ENCODE measurements at regions not wholly inside any gene's neighbourhood (a gene's known extent, or its start where the extent isn't known, plus 50 kb on each side); places are given as distances from the start of the nearest gene placed in this dataset.

DNA sequence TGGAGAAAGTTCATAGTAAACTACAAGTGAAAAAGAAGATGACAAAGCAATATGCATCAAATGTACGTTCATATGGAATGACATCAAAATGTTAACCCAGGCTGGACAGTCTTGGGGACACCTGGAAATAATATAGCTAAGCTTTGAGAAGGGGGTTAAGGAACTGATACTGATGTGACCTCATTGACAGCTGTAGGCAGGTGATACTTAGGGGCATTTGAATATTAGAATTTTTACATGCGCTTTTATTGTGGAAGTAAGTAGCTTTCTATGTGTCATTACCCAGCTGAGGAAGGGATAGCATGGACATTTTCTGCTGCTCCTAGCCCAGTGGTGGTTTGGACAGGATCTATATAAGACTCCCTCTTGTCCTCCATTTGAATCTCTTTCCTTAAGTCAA is 299.7 kb downstream of the CWC27 start:
- Histone ChIP-seq H3K27me3 (ENCODE audit: low read depth) (no peaks in the 10 kb centered on the region; the same call in 1 of the 2 replicates), H3K36me3 (replicated peaks) (no peaks in the 10 kb centered on the region), H3K4me1 (no peaks in the 10 kb centered on the region), H3K4me3 (no peak overlapping the region), H3K9me3 (no peaks in the 10 kb centered on the region)
- no peak for DNase-seq (ENCODE audit: low spot score in 2 of 2)
- in situ Hi-C loops (cut with MboI; ENCODE audit: low sequenced_read_pairs) = no loop called here

- no peak for DNase-seq (ENCODE audit: low spot score in 2 of 2)
- no peaks in the 10 kb centered on the region for H3K4me1 ChIP-seq
- in situ Hi-C loops (cut with MboI; ENCODE audit: low sequenced_read_pairs) = no loop called here
- no peak overlapping the region for H3K4me3 ChIP-seq
- H3K36me3 ChIP-seq (replicated peaks) = no peaks in the 10 kb centered on the region
- H3K27me3 ChIP-seq (ENCODE audit: low read depth) = no peaks in the 10 kb centered on the region; the same call in 1 of the 2 replicates
- H3K9me3 ChIP-seq = no peaks in the 10 kb centered on the region
These were observed 301.3 kb downstream of the CWC27 start for GRCh38 chr5:65070026-65070425.

DNA sequence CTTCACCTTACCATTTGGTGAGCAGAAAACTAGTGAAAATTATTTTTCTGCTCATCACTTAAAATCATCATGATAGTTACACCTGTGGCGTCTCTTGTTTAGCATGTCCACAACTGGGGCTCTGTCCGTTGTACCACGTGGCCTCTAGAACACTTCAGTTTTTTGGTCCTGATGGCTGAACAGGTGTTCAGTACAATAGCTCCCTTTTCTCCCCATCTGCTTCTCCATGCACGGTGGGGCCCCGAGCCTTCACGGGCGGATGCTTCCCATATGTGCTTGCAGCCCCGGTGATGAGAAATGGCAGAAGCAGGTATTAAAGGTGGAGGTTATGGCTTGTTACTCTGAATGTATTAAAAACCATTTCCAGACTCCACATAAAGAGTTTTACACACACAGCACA is 304.1 kb downstream of the CWC27 start:
- Histone ChIP-seq H3K27me3 (ENCODE audit: low read depth) (no peaks in the 10 kb centered on the region), H3K9me3 (no peaks in the 10 kb centered on the region), H3K4me3 (no peak overlapping the region), H3K4me1 (no peaks in the 10 kb centered on the region), H3K36me3 (replicated peaks) (no peaks in the 10 kb centered on the region)
- DNase-seq (ENCODE audit: low spot score in 2 of 2) = no peak
- in situ Hi-C loops (cut with MboI; ENCODE audit: low sequenced_read_pairs) = no loop called here

DNA sequence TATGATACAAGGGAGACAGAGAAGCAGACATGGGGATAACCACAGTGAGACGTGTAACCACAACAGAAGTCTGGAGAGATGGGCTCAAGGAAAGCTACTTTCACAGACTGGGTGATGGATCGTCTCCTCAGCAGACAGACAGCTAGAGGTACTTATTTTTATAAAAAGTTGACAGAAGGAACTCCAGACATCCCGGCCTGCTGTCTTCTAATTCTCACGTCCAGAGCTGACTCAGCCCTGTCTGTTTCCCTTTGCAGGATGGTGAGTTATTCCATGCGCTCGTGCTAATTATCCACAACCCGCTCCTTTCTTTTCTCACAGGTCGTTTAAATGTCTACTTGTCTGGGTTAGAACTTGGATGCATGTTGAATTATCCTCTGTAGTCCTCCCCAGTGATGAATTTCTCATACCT is 304.5 kb downstream of the CWC27 start:
- Histone ChIP-seq H3K9me3 (no peaks in the 10 kb centered on the region), H3K36me3 (replicated peaks) (no peaks in the 10 kb centered on the region), H3K4me1 (no peaks in the 10 kb centered on the region), H3K4me3 (no peak overlapping the region), H3K27me3 (ENCODE audit: low read depth) (no peaks in the 10 kb centered on the region; the same call in 1 of the 2 replicates)
- in situ Hi-C loops (cut with MboI; ENCODE audit: low sequenced_read_pairs) = no loop called here
- DNase-seq (ENCODE audit: low spot score in 2 of 2) = no peak

DNA sequence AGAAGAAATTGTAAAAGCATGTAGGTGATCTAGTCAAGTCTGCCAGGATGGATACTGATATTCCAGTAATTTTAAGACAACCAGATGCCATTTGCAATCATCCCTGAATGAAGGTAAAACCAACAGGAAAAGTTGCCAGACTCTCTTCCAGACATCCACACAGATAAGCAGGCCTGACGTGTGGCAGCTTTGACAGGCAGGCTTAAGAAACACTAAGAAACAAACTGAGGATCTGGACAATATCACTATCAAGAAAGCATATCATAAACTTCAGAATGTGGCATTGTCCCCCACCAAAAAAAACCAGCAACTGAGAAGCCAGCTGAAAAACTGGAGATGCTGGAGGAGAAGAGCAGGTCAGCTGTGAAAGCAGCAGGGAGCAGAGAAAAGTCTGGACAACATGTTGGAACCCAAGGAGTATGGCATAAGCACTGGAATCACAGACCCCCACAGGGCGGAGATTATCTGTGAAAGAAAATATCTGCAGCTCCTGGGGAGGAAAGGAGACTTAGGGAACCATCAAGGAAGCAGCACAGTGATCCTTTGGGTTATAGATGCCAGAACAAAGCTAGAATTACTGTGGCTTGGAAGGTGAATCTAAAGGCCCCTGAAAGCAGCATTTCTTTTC is 307.0 kb downstream of the CWC27 start:
- Histone ChIP-seq H3K36me3 (replicated peaks) (no peaks in the 10 kb centered on the region), H3K4me3 (no peak overlapping the region), H3K27me3 (ENCODE audit: low read depth) (peaks cover 2% of the 10 kb centered on the region; the same call in 1 of the 2 replicates), H3K9me3 (no peaks in the 10 kb centered on the region), H3K4me1 (no peaks in the 10 kb centered on the region)
- no peak for DNase-seq (ENCODE audit: low spot score in 2 of 2)
- in situ Hi-C loops (cut with MboI; ENCODE audit: low sequenced_read_pairs) = loop anchor here (25.0 kb wide), 1 partner anchor 412 kb away; the partner anchor contains the start of gene ADAMTS6

DNA sequence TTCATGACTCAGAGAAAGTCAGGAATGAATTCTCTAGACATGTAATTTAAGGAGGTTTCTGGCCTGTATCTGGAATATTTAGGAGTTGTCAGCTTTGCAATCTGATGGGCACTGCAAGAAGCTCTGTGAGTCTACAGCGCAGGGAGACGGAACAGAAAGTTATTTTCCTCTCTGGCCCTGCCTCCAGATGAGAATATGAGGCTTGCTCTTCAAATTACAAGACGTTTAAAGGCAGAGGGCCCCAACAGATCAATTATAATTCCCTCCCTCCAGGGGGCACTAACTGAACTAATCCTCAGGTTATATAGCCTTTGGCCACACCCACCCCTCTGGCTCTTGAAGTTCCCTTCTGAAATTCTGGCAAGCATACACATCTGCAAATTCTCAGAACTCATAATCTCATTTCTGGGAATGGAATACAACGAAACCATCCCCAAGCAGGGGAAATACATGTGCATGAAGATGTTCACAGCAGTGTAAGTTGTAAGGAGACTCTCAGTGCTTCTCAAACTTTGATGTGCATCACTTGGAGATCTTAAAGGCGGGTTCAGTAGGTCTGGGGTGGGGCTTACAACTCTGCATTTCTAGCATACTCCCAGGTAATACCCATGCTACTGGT is 307.6 kb downstream of the CWC27 start:
- in situ Hi-C loops (cut with MboI; ENCODE audit: low sequenced_read_pairs) = loop anchor here (25.0 kb wide), 1 partner anchor 411 kb away; the partner anchor contains the start of gene ADAMTS6
- Histone ChIP-seq H3K4me1 (no peaks in the 10 kb centered on the region), H3K4me3 (no peak overlapping the region), H3K36me3 (replicated peaks) (no peaks in the 10 kb centered on the region), H3K27me3 (ENCODE audit: low read depth) (peaks cover 2% of the 10 kb centered on the region; the same call in 1 of the 2 replicates), H3K9me3 (no peaks in the 10 kb centered on the region)
- peak; percentile 74 to 75 for DNase-seq (ENCODE audit: low spot score in 2 of 2)

- H3K27me3 ChIP-seq (ENCODE audit: low read depth) = peaks cover 2% of the 10 kb centered on the region; the same call in 1 of the 2 replicates
- H3K36me3 ChIP-seq (replicated peaks) = no peaks in the 10 kb centered on the region
- H3K4me3 ChIP-seq = no peak overlapping the region
- H3K9me3 ChIP-seq = no peaks in the 10 kb centered on the region
- DNase-seq (ENCODE audit: low spot score in 2 of 2) = no peak
- no peaks in the 10 kb centered on the region for H3K4me1 ChIP-seq
- in situ Hi-C loops (cut with MboI; ENCODE audit: low sequenced_read_pairs) = loop anchor here (25.0 kb wide), 1 partner anchor 410 kb away; the partner anchor contains the start of gene ADAMTS6
These were observed 308.9 kb downstream of the CWC27 start for GRCh38 chr5:65077653-65078052.

DNA sequence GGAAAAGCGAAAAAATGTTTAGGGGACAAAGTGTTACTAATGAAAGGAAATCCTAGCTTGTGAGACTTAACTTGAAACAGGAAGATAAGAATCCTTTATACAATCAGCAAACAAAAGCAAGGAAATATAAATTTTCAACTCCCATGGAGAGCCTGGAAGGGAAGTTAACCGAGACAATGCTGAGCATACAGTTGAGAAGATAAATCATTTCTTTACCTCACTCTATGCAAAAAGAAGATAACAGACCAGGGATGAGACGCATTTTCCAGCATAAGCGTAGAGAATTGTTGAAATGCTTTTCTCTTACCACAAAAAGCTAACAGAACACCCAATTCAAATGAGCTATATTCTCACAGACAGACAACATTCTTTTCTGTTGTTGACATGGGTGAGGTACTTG is 309.6 kb downstream of the CWC27 start:
- in situ Hi-C loops (cut with MboI; ENCODE audit: low sequenced_read_pairs) = loop anchor here (25.0 kb wide), 1 partner anchor 409 kb away; the partner anchor contains the start of gene ADAMTS6
- H3K9me3 ChIP-seq = no peaks in the 10 kb centered on the region
- no peaks in the 10 kb centered on the region for H3K4me1 ChIP-seq
- H3K36me3 ChIP-seq (replicated peaks) = no peaks in the 10 kb centered on the region
- peaks cover 2% of the 10 kb centered on the region; the same call in 1 of the 2 replicates for H3K27me3 ChIP-seq (ENCODE audit: low read depth)
- no peak for DNase-seq (ENCODE audit: low spot score in 2 of 2)
- no peak overlapping the region for H3K4me3 ChIP-seq

DNA sequence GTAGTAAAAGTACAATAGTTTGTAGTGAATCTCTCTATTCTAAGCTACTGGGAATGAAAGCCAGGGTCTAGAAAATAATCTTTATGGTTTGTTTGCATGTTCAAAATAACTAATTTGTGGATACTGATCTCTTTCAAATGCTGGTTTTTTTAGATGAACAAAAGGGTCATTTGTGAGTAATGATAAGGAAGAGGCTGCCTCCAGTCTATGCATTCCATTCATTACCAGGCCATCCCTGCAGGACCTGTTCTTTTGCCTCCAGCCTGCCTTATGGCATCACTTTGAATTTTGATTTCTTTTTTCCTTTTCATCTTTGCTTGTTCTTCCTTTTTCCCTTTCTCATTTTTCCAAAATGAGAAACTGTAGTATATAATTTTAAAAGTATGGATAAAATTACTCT is 312.3 kb downstream of the CWC27 start:
- DNase-seq (ENCODE audit: low spot score in 2 of 2) = no peak
- in situ Hi-C loops (cut with MboI; ENCODE audit: low sequenced_read_pairs) = loop anchor here (25.0 kb wide), 1 partner anchor 406 kb away; the partner anchor contains the start of gene ADAMTS6
- Histone ChIP-seq H3K36me3 (replicated peaks) (no peaks in the 10 kb centered on the region), H3K4me3 (no peak overlapping the region), H3K4me1 (no peaks in the 10 kb centered on the region), H3K27me3 (ENCODE audit: low read depth) (peaks cover 2% of the 10 kb centered on the region; the same call in 1 of the 2 replicates), H3K9me3 (no peaks in the 10 kb centered on the region)

DNA sequence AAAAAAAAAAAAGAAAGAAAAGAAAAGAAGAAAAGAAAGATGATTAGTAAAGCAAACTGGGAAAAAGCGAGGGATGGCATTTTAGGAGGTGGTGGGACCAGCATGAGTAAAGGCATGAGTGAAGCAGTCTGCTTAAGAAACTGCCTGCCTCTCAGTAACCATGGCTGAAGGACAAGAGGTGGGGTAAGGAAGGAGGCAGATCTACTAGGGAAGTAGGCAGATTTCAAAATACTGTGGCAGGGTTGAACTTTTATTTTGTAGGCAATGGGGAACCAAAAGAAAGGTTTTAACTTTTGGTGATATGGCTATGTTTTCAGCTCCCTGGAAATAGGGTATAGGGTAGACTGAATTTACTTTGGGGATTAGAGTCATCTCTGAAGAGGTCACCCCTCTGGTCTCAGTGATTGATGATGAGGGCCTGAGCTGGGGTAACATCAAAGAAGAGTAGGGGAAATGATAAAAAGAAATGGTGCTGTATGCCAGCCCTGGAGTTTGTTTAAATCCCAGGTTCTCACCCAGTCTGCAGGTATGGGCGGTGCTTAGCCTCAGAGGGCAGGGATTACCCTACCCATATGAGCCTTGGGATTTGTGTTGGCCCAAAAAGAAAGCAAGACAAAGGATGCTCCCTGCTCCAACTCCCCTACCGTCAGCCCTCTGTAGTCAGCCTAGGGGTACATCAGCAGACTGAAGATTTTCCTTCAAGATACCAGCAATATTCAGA is 316.2 kb downstream of the CWC27 start:
- Histone ChIP-seq H3K36me3 (replicated peaks) (no peaks in the 10 kb centered on the region), H3K4me3 (no peak overlapping the region), H3K27me3 (ENCODE audit: low read depth) (no peaks in the 10 kb centered on the region), H3K4me1 (no peaks in the 10 kb centered on the region), H3K9me3 (no peaks in the 10 kb centered on the region)
- in situ Hi-C loops (cut with MboI; ENCODE audit: low sequenced_read_pairs) = loop anchor here (25.0 kb wide), 1 partner anchor 402 kb away; the partner anchor contains the start of gene ADAMTS6
- DNase-seq (ENCODE audit: low spot score in 2 of 2) = no peak

DNA sequence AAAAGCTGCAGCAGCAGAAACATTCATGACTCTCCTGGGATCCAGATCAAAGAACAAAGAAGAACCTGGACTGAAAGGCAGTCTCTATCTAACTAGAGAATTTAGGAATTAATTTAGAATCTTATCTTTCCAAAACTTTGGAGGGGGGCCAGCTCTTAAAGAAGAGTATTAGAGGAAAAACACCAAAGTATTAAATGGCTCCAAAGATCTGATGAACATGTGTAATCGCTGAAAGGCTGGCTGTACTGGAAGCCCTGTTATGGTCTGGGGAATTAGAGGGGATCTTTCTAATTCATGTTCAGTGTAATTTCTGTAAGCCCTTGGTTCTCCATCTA is 316.8 kb downstream of the CWC27 start:
- DNase-seq (ENCODE audit: low spot score in 2 of 2) = no peak
- in situ Hi-C loops (cut with MboI; ENCODE audit: low sequenced_read_pairs) = loop anchor here (25.0 kb wide), 1 partner anchor 402 kb away; the partner anchor contains the start of gene ADAMTS6
- Histone ChIP-seq H3K36me3 (replicated peaks) (no peaks in the 10 kb centered on the region), H3K9me3 (no peaks in the 10 kb centered on the region), H3K4me3 (no peak overlapping the region), H3K4me1 (no peaks in the 10 kb centered on the region), H3K27me3 (ENCODE audit: low read depth) (no peaks in the 10 kb centered on the region)

- Histone ChIP-seq H3K9me3 (no peaks in the 10 kb centered on the region), H3K27me3 (ENCODE audit: low read depth) (no peaks in the 10 kb centered on the region), H3K36me3 (replicated peaks) (no peaks in the 10 kb centered on the region), H3K4me1 (no peaks in the 10 kb centered on the region), H3K4me3 (no peak overlapping the region)
- DNase-seq (ENCODE audit: low spot score in 2 of 2) = no peak
- in situ Hi-C loops (cut with MboI; ENCODE audit: low sequenced_read_pairs) = loop anchor here (25.0 kb wide), 1 partner anchor 401 kb away; the partner anchor contains the start of gene ADAMTS6
These were observed 317.6 kb downstream of the CWC27 start for GRCh38 chr5:65086234-65086890.

GRCh38 chr5:65087154-65087553 is 318.4 kb downstream of the CWC27 start:
- no peaks in the 10 kb centered on the region for H3K4me1 ChIP-seq
- H3K4me3 ChIP-seq = no peak overlapping the region
- in situ Hi-C loops (cut with MboI; ENCODE audit: low sequenced_read_pairs) = loop anchor here (25.0 kb wide), 1 partner anchor 400 kb away; the partner anchor contains the start of gene ADAMTS6
- H3K36me3 ChIP-seq (replicated peaks) = no peaks in the 10 kb centered on the region
- no peaks in the 10 kb centered on the region for H3K9me3 ChIP-seq
- H3K27me3 ChIP-seq (ENCODE audit: low read depth) = no peaks in the 10 kb centered on the region
- no peak for DNase-seq (ENCODE audit: low spot score in 2 of 2)

Data from HAP-1 (cell line).